HEK293 (cell line): ENCODE measurements at regions not wholly inside any gene's neighbourhood (a gene's known extent, or its start where the extent isn't known, plus 50 kb on each side); places are given as distances from the start of the nearest gene placed in this dataset.

ENCODE experiments used
- CTCF ChIA-PET: fragments of 350-600 bp; formaldehyde crosslinking; extraction: SDS; loops from one replicate; lab custom pipeline; 2021; ENCODE audit warnings: antibody characterized with exemption; lab: Yijun Ruan, JAX
- POLR2A ChIA-PET: fragments of 300-600 bp; formaldehyde crosslinking; extraction: SDS; loops from one replicate; lab custom pipeline; 2020; ENCODE audit warnings: antibody characterized with exemption, inconsistent platforms; lab: Yijun Ruan, JAX
- H3K27ac ChIP-seq: fragments of 200-500 bp; sonication (Bioruptor generic); 2 replicates; pipeline ENCODE4 v1.5.1; 2014; ENCODE audit warnings: low read depth, low read length, control low read depth, inconsistent platforms; ENCODE audit errors: extremely low read depth
- H3K36me3 ChIP-seq, 2 experiments: fragments of 200-500 bp in 1 of 2; sonication (Bioruptor generic) in 1 of 2; 1 replicate in 1 of 2; 2 replicates in 1 of 2; pipeline ENCODE4 v1.5.1; 2014 to 2017; ENCODE audit warnings: inconsistent platforms in 2 of 2, low read length in 2 of 2; ENCODE audit not compliant: control insufficient read depth in 2 of 2, insufficient read depth in 1 of 2
- H3K4me1 ChIP-seq: fragments of 200-500 bp; sonication (Bioruptor generic); 2 replicates; pipeline ENCODE4 v1.5.1; 2014; ENCODE audit warnings: mild to moderate bottlenecking, low read length, inconsistent platforms; ENCODE audit not compliant: control insufficient read depth, insufficient read depth
- H3K4me3 ChIP-seq: 2 replicates; pipeline ENCODE4 v1.5.1; 2011; ENCODE audit warnings: low read depth, mild to moderate bottlenecking, control low read depth, low read length, moderate library complexity
- H3K9me3 ChIP-seq: fragments of 200-500 bp; sonication (Bioruptor generic); 2 replicates; pipeline ENCODE4 v1.5.1; 2014; ENCODE audit warnings: low read depth, low read length, inconsistent platforms; ENCODE audit not compliant: control insufficient read depth, insufficient read depth
- BCL11B ChIP-seq: fragments of 450-650 bp; formaldehyde crosslinking; IDR thresholded peaks from 2 replicates; pipeline ENCODE4 v1.5.1; 2016; ENCODE audit warnings: low read depth, missing biosample characterization, missing genetic modification characterization
- GLI2 ChIP-seq: fragments of 450-650 bp; formaldehyde crosslinking; IDR thresholded peaks from 2 replicates; pipeline ENCODE4; 2017; ENCODE audit warnings: missing biosample characterization, missing genetic modification characterization, low read depth, borderline replicate concordance
- KLF1 ChIP-seq: fragments of 450-650 bp; formaldehyde crosslinking; IDR thresholded peaks from 2 replicates; pipeline ENCODE4 v1.5.1; 2016; ENCODE audit warnings: missing biosample characterization, missing genetic modification characterization
- YY2 ChIP-seq: fragments of 450-650 bp; formaldehyde crosslinking; IDR thresholded peaks from 2 replicates; pipeline ENCODE4 v1.5.1; 2016; ENCODE audit warnings: missing biosample characterization, missing genetic modification characterization
- ZBTB21 ChIP-seq: fragments of 450-650 bp; formaldehyde crosslinking; IDR thresholded peaks from 2 replicates; pipeline ENCODE4 v1.5.1; 2017; ENCODE audit warnings: missing biosample characterization, missing genetic modification characterization
- ZFHX2 ChIP-seq: fragments of 450-650 bp; formaldehyde crosslinking; conservative IDR thresholded peaks from 2 replicates; pipeline ENCODE4 v1.5.1; 2016; ENCODE audit warnings: missing biosample characterization, missing genetic modification characterization
- ZFP3 ChIP-seq: fragments of 450-650 bp; formaldehyde crosslinking; IDR thresholded peaks from 2 replicates; pipeline ENCODE4 v1.5.1; 2016; ENCODE audit warnings: low read depth, missing biosample characterization, missing genetic modification characterization
- ZFP37 ChIP-seq: fragments of 450-650 bp; formaldehyde crosslinking; IDR thresholded peaks from 2 replicates; pipeline ENCODE4 v1.5.1; 2016; ENCODE audit warnings: missing biosample characterization, missing genetic modification characterization
- ZNF175 ChIP-seq: fragments of 450-650 bp; formaldehyde crosslinking; IDR thresholded peaks from 2 replicates; pipeline ENCODE4 v1.5.1; 2016; ENCODE audit warnings: missing biosample characterization, missing genetic modification characterization
- ZNF2 ChIP-seq: fragments of 450-650 bp; formaldehyde crosslinking; IDR thresholded peaks from 2 replicates; pipeline ENCODE4 v1.5.1; 2016; ENCODE audit warnings: missing biosample characterization, missing genetic modification characterization
- ZNF202 ChIP-seq: fragments of 450-650 bp; formaldehyde crosslinking; IDR thresholded peaks from 2 replicates; pipeline ENCODE4 v1.5.1; 2016; ENCODE audit warnings: missing biosample characterization, missing genetic modification characterization, borderline replicate concordance
- ZNF350 ChIP-seq: fragments of 450-650 bp; formaldehyde crosslinking; IDR thresholded peaks from 2 replicates; pipeline ENCODE4 v1.5.0; 2017; ENCODE audit warnings: missing biosample characterization, mild to moderate bottlenecking, missing genetic modification characterization
- ZNF433 ChIP-seq: fragments of 450-650 bp; formaldehyde crosslinking; IDR thresholded peaks from 2 replicates; pipeline ENCODE4 v1.5.1; 2016; ENCODE audit warnings: missing biosample characterization, missing genetic modification characterization, low read depth
- ZNF473 ChIP-seq: fragments of 450-650 bp; formaldehyde crosslinking; IDR thresholded peaks from 2 replicates; pipeline ENCODE4 v1.5.1; 2017; ENCODE audit warnings: missing biosample characterization, missing genetic modification characterization
- ZNF521 ChIP-seq: fragments of 450-650 bp; formaldehyde crosslinking; IDR thresholded peaks from 2 replicates; pipeline ENCODE4 v1.5.1; 2017; ENCODE audit warnings: missing biosample characterization, mild to moderate bottlenecking, missing genetic modification characterization
- ZSCAN30 ChIP-seq: fragments of 450-650 bp; IDR thresholded peaks from 2 replicates; pipeline ENCODE4 v1.5.1; 2018; ENCODE audit warnings: missing biosample characterization, mild to moderate bottlenecking, missing genetic modification characterization, moderate library complexity
- TF ChIP-seq, protein P1 (sequence below): fragments of 450-650 bp; IDR thresholded peaks from 2 replicates; pipeline ENCODE4 v1.5.1; 2018; ENCODE audit warnings: missing biosample characterization, missing genetic modification characterization
- TF ChIP-seq, protein P2 (sequence below): fragments of 450-650 bp; formaldehyde crosslinking; IDR thresholded peaks from 2 replicates; pipeline ENCODE4 v1.5.1; 2016; ENCODE audit warnings: missing biosample characterization, missing genetic modification characterization
- TF ChIP-seq, protein P3 (sequence below): fragments of 450-650 bp; IDR thresholded peaks from 2 replicates; pipeline ENCODE4 v1.5.1; 2018; ENCODE audit warnings: missing biosample characterization, mild to moderate bottlenecking, missing genetic modification characterization
- TF ChIP-seq, protein P4 (sequence below): fragments of 450-650 bp; formaldehyde crosslinking; IDR thresholded peaks from 2 replicates; pipeline ENCODE4 v1.5.1; 2016; ENCODE audit warnings: missing biosample characterization, missing genetic modification characterization
- TF ChIP-seq, protein P5 (sequence below): fragments of 450-650 bp; formaldehyde crosslinking; IDR thresholded peaks from 2 replicates; pipeline ENCODE4 v1.5.1; 2017; ENCODE audit warnings: missing biosample characterization, mild to moderate bottlenecking, missing genetic modification characterization, moderate library complexity

DNA sequence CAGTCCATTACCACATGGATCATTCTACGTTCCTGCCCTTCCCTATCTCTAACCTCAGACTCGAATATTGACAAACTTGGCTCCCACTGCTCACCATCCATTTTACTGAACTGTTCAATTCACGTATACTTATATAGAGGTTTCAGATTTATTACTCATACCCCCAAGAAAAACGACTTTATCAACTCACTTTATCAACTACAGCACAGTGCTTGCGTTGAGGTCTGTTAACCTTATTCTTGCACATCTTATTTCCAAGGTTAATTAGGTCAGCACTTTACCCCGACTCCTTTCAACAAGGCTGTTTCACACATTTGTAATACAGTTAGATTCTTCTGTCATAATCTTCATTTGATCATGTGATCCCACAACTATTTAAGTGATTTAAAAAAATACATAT is 162.3 kb upstream of the AHR start:
- Histone ChIP-seq H3K9me3 (no peaks in the 10 kb centered on the region), H3K4me3 (no peak overlapping the region), H3K4me1 (peaks cover 5% of the 10 kb centered on the region; the same call in 1 of the 2 replicates), H3K36me3 (no peaks in the 10 kb centered on the region), H3K27ac (no peak overlapping the region)
- ChIA-PET POLR2A (no interaction called here), CTCF (no interaction called here)
- TF ChIP-seq ZFP3 (tag by site-specific recombination) (no peak), ZFHX2 (no peak), BCL11B (no peak), ZNF202 (tag by site-specific recombination) (no peak), ZNF521 (no peak), ZFP37 (no peak), ZNF175 (no peak), ZNF433 (tag by site-specific recombination) (no peak), KLF1 (no peak), ZBTB21 (tag by site-specific recombination) (no peak), ZNF473 (tag by site-specific recombination) (no peak)
- TF ChIP-seq, protein P1, sequence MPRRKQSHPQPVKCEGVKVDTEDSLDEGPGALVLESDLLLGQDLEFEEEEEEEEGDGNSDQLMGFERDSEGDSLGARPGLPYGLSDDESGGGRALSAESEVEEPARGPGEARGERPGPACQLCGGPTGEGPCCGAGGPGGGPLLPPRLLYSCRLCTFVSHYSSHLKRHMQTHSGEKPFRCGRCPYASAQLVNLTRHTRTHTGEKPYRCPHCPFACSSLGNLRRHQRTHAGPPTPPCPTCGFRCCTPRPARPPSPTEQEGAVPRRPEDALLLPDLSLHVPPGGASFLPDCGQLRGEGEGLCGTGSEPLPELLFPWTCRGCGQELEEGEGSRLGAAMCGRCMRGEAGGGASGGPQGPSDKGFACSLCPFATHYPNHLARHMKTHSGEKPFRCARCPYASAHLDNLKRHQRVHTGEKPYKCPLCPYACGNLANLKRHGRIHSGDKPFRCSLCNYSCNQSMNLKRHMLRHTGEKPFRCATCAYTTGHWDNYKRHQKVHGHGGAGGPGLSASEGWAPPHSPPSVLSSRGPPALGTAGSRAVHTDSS: no peak
- TF ChIP-seq, protein P2, sequence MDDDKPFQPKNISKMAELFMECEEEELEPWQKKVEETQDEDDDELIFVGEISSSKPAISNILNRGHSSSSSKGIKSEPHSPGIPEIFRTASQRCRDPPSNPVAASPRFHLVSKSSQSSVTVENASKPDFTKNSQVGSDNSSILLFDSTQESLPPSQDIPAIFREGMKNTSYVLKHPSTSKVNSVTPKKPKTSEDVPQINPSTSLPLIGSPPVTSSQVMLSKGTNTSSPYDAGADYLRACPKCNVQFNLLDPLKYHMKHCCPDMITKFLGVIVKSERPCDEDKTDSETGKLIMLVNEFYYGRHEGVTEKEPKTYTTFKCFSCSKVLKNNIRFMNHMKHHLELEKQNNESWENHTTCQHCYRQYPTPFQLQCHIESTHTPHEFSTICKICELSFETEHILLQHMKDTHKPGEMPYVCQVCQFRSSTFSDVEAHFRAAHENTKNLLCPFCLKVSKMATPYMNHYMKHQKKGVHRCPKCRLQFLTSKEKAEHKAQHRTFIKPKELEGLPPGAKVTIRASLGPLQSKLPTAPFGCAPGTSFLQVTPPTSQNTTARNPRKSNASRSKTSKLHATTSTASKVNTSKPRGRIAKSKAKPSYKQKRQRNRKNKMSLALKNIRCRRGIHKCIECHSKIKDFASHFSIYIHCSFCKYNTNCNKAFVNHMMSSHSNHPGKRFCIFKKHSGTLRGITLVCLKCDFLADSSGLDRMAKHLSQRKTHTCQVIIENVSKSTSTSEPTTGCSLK: no peak
- TF ChIP-seq, protein P3, sequence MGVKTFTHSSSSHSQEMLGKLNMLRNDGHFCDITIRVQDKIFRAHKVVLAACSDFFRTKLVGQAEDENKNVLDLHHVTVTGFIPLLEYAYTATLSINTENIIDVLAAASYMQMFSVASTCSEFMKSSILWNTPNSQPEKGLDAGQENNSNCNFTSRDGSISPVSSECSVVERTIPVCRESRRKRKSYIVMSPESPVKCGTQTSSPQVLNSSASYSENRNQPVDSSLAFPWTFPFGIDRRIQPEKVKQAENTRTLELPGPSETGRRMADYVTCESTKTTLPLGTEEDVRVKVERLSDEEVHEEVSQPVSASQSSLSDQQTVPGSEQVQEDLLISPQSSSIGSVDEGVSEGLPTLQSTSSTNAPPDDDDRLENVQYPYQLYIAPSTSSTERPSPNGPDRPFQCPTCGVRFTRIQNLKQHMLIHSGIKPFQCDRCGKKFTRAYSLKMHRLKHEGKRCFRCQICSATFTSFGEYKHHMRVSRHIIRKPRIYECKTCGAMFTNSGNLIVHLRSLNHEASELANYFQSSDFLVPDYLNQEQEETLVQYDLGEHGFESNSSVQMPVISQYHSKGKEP (tag by site-specific recombination): no peak

DNA sequence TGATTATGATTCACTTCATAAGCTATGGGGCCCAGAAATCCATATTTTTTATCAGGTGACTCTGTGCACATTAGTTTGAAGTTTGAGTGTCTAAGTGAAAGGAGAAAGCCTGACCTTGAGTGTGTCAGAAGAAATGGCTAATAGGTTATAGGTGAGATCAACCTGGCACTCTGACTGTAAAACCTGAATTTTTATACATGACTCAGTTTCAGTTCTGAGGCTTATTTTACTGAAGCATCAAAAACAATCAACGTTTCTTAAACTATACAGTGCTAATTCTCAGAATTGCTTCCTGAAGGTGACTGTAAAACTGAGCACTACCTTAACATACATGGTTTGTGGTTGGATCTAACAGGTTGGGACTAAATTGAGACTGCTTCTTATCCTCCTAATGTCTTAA is 159.4 kb upstream of the AHR start:
- no peak overlapping the region for H3K27ac ChIP-seq

More for the DNA sequence above, 159.4 kb upstream of the AHR start:
- CTCF ChIA-PET: no interaction called here
- POLR2A ChIA-PET: no interaction called here
- no peaks in the 10 kb centered on the region for H3K4me1 ChIP-seq
- H3K9me3 ChIP-seq: no peaks in the 10 kb centered on the region
- no peaks in the 10 kb centered on the region for H3K36me3 ChIP-seq
- H3K4me3 ChIP-seq: no peak overlapping the region
- no peak for TF ChIP-seq GLI2 (tag by site-specific recombination)
- TF ChIP-seq, protein P4, sequence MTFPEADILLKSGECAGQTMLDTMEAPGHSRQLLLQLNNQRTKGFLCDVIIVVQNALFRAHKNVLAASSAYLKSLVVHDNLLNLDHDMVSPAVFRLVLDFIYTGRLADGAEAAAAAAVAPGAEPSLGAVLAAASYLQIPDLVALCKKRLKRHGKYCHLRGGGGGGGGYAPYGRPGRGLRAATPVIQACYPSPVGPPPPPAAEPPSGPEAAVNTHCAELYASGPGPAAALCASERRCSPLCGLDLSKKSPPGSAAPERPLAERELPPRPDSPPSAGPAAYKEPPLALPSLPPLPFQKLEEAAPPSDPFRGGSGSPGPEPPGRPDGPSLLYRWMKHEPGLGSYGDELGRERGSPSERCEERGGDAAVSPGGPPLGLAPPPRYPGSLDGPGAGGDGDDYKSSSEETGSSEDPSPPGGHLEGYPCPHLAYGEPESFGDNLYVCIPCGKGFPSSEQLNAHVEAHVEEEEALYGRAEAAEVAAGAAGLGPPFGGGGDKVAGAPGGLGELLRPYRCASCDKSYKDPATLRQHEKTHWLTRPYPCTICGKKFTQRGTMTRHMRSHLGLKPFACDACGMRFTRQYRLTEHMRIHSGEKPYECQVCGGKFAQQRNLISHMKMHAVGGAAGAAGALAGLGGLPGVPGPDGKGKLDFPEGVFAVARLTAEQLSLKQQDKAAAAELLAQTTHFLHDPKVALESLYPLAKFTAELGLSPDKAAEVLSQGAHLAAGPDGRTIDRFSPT (tag by site-specific recombination): no peak
- TF ChIP-seq YY2: no peak
- no peak for TF ChIP-seq ZNF350 (tag by site-specific recombination)
- TF ChIP-seq ZSCAN30 (tag by site-specific recombination): no peak
- TF ChIP-seq ZNF2 (tag by site-specific recombination): no peak
- TF ChIP-seq, protein P5, sequence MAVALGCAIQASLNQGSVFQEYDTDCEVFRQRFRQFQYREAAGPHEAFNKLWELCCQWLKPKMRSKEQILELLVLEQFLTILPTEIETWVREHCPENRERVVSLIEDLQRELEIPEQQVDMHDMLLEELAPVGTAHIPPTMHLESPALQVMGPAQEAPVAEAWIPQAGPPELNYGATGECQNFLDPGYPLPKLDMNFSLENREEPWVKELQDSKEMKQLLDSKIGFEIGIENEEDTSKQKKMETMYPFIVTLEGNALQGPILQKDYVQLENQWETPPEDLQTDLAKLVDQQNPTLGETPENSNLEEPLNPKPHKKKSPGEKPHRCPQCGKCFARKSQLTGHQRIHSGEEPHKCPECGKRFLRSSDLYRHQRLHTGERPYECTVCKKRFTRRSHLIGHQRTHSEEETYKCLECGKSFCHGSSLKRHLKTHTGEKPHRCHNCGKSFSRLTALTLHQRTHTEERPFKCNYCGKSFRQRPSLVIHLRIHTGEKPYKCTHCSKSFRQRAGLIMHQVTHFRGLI (tag by site-specific recombination): no peak
